DOHH2 (cell line): ENCODE measurements at regions not wholly inside any gene's neighbourhood (a gene's known extent, or its start where the extent isn't known, plus 50 kb on each side); places are given as distances from the start of the nearest gene placed in this dataset.

Experiments
- CTCF ChIP-seq: fragments of 200-600 bp; sonication (generic); IDR thresholded peaks from one replicate; pipeline ENCODE4 v1.5.1; 2014; ENCODE audit warnings: antibody characterized with exemption, mild to moderate bottlenecking, low read depth, low read length; ENCODE audit not compliant: poor library complexity, severe bottlenecking
- EZH2phosphoT487 ChIP-seq: fragments of 200-600 bp; sonication (generic); IDR thresholded peaks from 2 replicates; pipeline ENCODE4 v1.6.1; 2017; ENCODE audit warnings: borderline replicate concordance, mild to moderate bottlenecking, antibody characterized with exemption, low read length, moderate library complexity, mixed read lengths

GRCh38 chr3:31106204-31106603 is 211.7 kb upstream of the GADL1 start:
- TF ChIP-seq CTCF (no peak), EZH2phosphoT487 (no peak)
